ENCODE measurements at regions not wholly inside any gene's neighbourhood (a gene's known extent, or its start where the extent isn't known, plus 50 kb on each side); places are given as distances from the start of the nearest gene placed in this dataset.

DNA sequence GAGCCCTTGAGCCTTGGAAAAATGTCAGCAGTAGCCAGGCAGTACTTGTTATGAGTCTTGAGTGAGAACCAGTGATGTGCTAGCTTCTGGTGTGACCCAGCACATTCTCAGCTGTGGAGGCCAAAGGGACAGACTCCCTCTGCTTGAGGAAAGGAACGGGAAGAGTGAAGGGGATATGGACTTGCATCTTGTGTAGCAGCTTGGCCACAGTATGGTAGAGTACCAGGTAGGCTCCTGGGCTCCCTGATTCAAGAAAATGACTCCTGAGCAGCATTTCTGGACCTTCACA, 1601.9 kb upstream of the ADGRL3 start:
- TF ChIP-seq, protein P1, sequence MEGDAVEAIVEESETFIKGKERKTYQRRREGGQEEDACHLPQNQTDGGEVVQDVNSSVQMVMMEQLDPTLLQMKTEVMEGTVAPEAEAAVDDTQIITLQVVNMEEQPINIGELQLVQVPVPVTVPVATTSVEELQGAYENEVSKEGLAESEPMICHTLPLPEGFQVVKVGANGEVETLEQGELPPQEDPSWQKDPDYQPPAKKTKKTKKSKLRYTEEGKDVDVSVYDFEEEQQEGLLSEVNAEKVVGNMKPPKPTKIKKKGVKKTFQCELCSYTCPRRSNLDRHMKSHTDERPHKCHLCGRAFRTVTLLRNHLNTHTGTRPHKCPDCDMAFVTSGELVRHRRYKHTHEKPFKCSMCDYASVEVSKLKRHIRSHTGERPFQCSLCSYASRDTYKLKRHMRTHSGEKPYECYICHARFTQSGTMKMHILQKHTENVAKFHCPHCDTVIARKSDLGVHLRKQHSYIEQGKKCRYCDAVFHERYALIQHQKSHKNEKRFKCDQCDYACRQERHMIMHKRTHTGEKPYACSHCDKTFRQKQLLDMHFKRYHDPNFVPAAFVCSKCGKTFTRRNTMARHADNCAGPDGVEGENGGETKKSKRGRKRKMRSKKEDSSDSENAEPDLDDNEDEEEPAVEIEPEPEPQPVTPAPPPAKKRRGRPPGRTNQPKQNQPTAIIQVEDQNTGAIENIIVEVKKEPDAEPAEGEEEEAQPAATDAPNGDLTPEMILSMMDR (conservative IDR thresholded peaks at IDR 0.05; ENCODE audit: low read depth, low read length), result no peak
- TF ChIP-seq EZH2 (IDR thresholded peaks at IDR 0.05; ENCODE audit: low read length, unreplicated experiment), result no peak

Measured in PC-3 (cell line).